H1 (cell line): ENCODE measurements at regions not wholly inside any gene's neighbourhood (a gene's known extent, or its start where the extent isn't known, plus 50 kb on each side); places are given as distances from the start of the nearest gene placed in this dataset.

Source experiments
- CTCF ChIA-PET: fragments of 300-600 bp; sonication (Branson Sonifier 250); formaldehyde crosslinking; loops from one replicate; lab custom pipeline; 2021; ENCODE audit not compliant: partially characterized antibody; lab: Charles Lee
- POLR2A ChIA-PET: fragments of 300-600 bp; sonication (Branson Sonifier 250); formaldehyde crosslinking; loops from one replicate; lab custom pipeline; 2021; ENCODE audit warnings: inconsistent platforms; ENCODE audit not compliant: partially characterized antibody; lab: Charles Lee
- DNase-seq, 2 experiments: peaks; one replicate each; pipeline versions ENCODE4 v3.0.0 to v3.0.0-alpha.2; 2010 to 2022; ENCODE audit warnings: low spot score in 2 of 2, low read depth in 1 of 2, mixed read lengths in 1 of 2
- FAIRE-seq: peaks from 2 replicates; lab custom pipeline; 2011; peaks lifted over from hg19 to GRCh38; lab: Jason Lieb, UNC
- H2AFZ ChIP-seq: 2 replicates; pipeline ENCODE4 v1.8.1; 2012; ENCODE audit warnings: low read length, inconsistent platforms
- H2AK5ac ChIP-seq: 2 replicates; pipeline ENCODE4 v1.6.1; 2013; ENCODE audit warnings: low read depth, low read length
- H2BK120ac ChIP-seq: replicated peaks from 2 replicates; pipeline ENCODE3; 2013; ENCODE audit warnings: low read depth, low read length, inconsistent platforms
- H2BK12ac ChIP-seq: 2 replicates; pipeline ENCODE4 v1.6.1; 2013; ENCODE audit warnings: low read depth, low read length
- H2BK15ac ChIP-seq: 2 replicates; pipeline ENCODE4 v1.6.1; 2013; ENCODE audit warnings: low read length
- H2BK20ac ChIP-seq: 2 replicates; pipeline ENCODE4 v1.6.1; 2013; ENCODE audit warnings: low read length
- H2BK5ac ChIP-seq: 2 replicates; pipeline ENCODE4 v1.6.1; 2013; ENCODE audit warnings: low read depth, low read length
- H3K14ac ChIP-seq: 2 replicates; pipeline ENCODE4 v1.6.1; 2013; ENCODE audit warnings: inconsistent platforms; ENCODE audit not compliant: insufficient read length
- H3K18ac ChIP-seq: 2 replicates; pipeline ENCODE4 v1.6.1; 2013; ENCODE audit warnings: low read length; ENCODE audit errors: extremely low read depth
- H3K23ac ChIP-seq: 2 replicates; pipeline ENCODE4 v1.6.1; 2013; ENCODE audit warnings: inconsistent platforms; ENCODE audit not compliant: insufficient read length
- H3K23me2 ChIP-seq: 2 replicates; pipeline ENCODE4 v1.6.1; 2013; ENCODE audit warnings: low read depth, low read length
- H3K27ac ChIP-seq: 2 replicates; pipeline ENCODE4 v1.6.1; 2011; ENCODE audit warnings: low read depth, low read length, inconsistent platforms
- H3K27me3 ChIP-seq, 4 experiments: replicated peaks in 1 of 4; 1 replicate in 1 of 4; 2 replicates in 3 of 4; pipeline versions ENCODE4 v1.6.1 to v1.8.1; 2011 to 2013; ENCODE audit warnings: low read length in 3 of 4, mild to moderate bottlenecking in 3 of 4, inconsistent platforms in 2 of 4, mixed read lengths in 2 of 4, moderate library complexity in 1 of 4; ENCODE audit not compliant: control insufficient read depth in 3 of 4, insufficient read depth in 3 of 4; ENCODE audit errors: extremely low read depth in 1 of 4
- H3K36me3 ChIP-seq, 4 experiments: 2 replicates each; pipeline versions ENCODE4 v1.6.1 to v1.8.1; 2011 to 2013; ENCODE audit warnings: mild to moderate bottlenecking in 4 of 4, low read length in 3 of 4, moderate library complexity in 2 of 4, control low read depth in 1 of 4, inconsistent platforms in 1 of 4; ENCODE audit not compliant: insufficient read depth in 4 of 4, control insufficient read depth in 2 of 4
- H3K4ac ChIP-seq: replicated peaks from 2 replicates; pipeline ENCODE3; 2013; ENCODE audit warnings: low read length, low read depth, mixed read lengths, inconsistent platforms; ENCODE audit not compliant: insufficient read length
- H3K4me1 ChIP-seq, 4 experiments: replicated peaks in 1 of 4; 1 replicate in 1 of 4; 2 replicates in 3 of 4; pipeline versions ENCODE4 v1.6.1 to v1.8.1; 2011 to 2013; ENCODE audit warnings: low read length in 3 of 4, inconsistent platforms in 2 of 4, mixed read lengths in 1 of 4; ENCODE audit not compliant: insufficient read depth in 4 of 4, control insufficient read depth in 3 of 4
- H3K4me2 ChIP-seq, 2 experiments: 2 replicates each; pipeline versions ENCODE4 v1.6.1 to v1.8.1; 2011 to 2013; ENCODE audit warnings: low read depth in 2 of 2, low read length in 2 of 2, control low read depth in 1 of 2, inconsistent platforms in 1 of 2, mild to moderate bottlenecking in 1 of 2; ENCODE audit not compliant: insufficient read depth in 1 of 2
- H3K4me3 ChIP-seq, 4 experiments: fragments of 200-600, 300-600 bp in 1 of 4; sonication (generic), shearing (Covaris generic), sonication (Bioruptor Twin) in 1 of 4; 2 replicates each; pipeline versions ENCODE4 v1.5.1 to v1.8.1; 2011 to 2016; ENCODE audit warnings: low read length in 4 of 4, low read depth in 3 of 4, control low read depth in 2 of 4, inconsistent platforms in 2 of 4, mild to moderate bottlenecking in 2 of 4, mixed read lengths in 1 of 4, moderate library complexity in 1 of 4; ENCODE audit not compliant: insufficient read depth in 2 of 4; ENCODE audit errors: extremely low read depth in 1 of 4
- H3K56ac ChIP-seq: replicated peaks from 2 replicates; pipeline ENCODE3; 2013; ENCODE audit warnings: low read depth, mild to moderate bottlenecking, mixed read lengths, low read length, inconsistent platforms; ENCODE audit not compliant: insufficient read length
- H3K79me1 ChIP-seq: 2 replicates; pipeline ENCODE4 v1.6.1; 2013; ENCODE audit warnings: low read depth, low read length, control low read depth
- H3K79me2 ChIP-seq, 2 experiments: 2 replicates each; pipeline versions ENCODE4 v1.6.1 to v1.8.1; 2012 to 2013; ENCODE audit warnings: low read length in 2 of 2, mild to moderate bottlenecking in 2 of 2, inconsistent platforms in 1 of 2; ENCODE audit not compliant: insufficient read depth in 2 of 2, control insufficient read depth in 1 of 2
- H3K9ac ChIP-seq, 4 experiments: replicated peaks in 1 of 4; 1 replicate in 1 of 4; 2 replicates in 3 of 4; pipeline versions ENCODE4 v1.6.1 to v1.8.1; 2011 to 2013; ENCODE audit warnings: low read depth in 3 of 4, low read length in 3 of 4, control low read depth in 2 of 4, mild to moderate bottlenecking in 2 of 4, moderate library complexity in 2 of 4, inconsistent platforms in 1 of 4; ENCODE audit errors: extremely low read depth in 1 of 4
- H3K9me3 ChIP-seq, 2 experiments: 2 replicates each; pipeline versions ENCODE4 v1.6.1 to v1.8.1; 2012 to 2013; ENCODE audit warnings: mild to moderate bottlenecking in 2 of 2, moderate library complexity in 2 of 2, control low read depth in 1 of 2, inconsistent platforms in 1 of 2, low read depth in 1 of 2, low read length in 1 of 2, mixed read lengths in 1 of 2; ENCODE audit not compliant: insufficient read depth in 2 of 2
- H4K20me1 ChIP-seq, 2 experiments: replicated peaks in 1 of 2; 2 replicates each; pipeline versions ENCODE3 to v1.8.1; 2011 to 2013; ENCODE audit warnings: inconsistent platforms in 2 of 2, low read length in 2 of 2, mild to moderate bottlenecking in 1 of 2; ENCODE audit not compliant: insufficient read depth in 2 of 2, control insufficient read depth in 1 of 2
- H4K5ac ChIP-seq: 2 replicates; pipeline ENCODE4 v1.6.1; 2013; ENCODE audit warnings: low read length, low read depth, mixed read lengths, inconsistent platforms; ENCODE audit not compliant: insufficient read length
- H4K8ac ChIP-seq: 2 replicates; pipeline ENCODE4 v1.8.0; 2013; ENCODE audit warnings: mild to moderate bottlenecking, moderate library complexity, low read length, inconsistent platforms; ENCODE audit not compliant: insufficient read depth; ENCODE audit errors: extremely low read depth
- H4K91ac ChIP-seq: replicated peaks from 2 replicates; pipeline ENCODE3; 2013; ENCODE audit warnings: low read length, mixed read lengths, inconsistent platforms; ENCODE audit not compliant: insufficient read length
- EZH2 ChIP-seq: fragments of 200-600 bp; sonication (generic); IDR thresholded peaks from 2 replicates; pipeline ENCODE4 v1.7.1; 2012; ENCODE audit warnings: low read depth, mild to moderate bottlenecking, moderate library complexity, low read length, inconsistent platforms; ENCODE audit not compliant: severe bottlenecking
- HDAC2 ChIP-seq, 2 experiments: fragments of 300-600 bp in 1 of 2; sonication (generic) in 1 of 2; IDR thresholded peaks; 2 replicates each; pipeline ENCODE4 v1.6.1; 2011 to 2012; ENCODE audit warnings: low read depth in 2 of 2, low read length in 2 of 2, mild to moderate bottlenecking in 2 of 2, moderate library complexity in 2 of 2, borderline replicate concordance in 1 of 2, inconsistent platforms in 1 of 2
- KDM5A ChIP-seq: fragments of 200-600 bp; IDR thresholded peaks from 2 replicates; pipeline ENCODE4 v1.7.1; 2012; ENCODE audit warnings: mild to moderate bottlenecking, low read length, inconsistent platforms, mixed read lengths
- POLR2A ChIP-seq, 2 experiments: IDR thresholded peaks; 1 replicate in 1 of 2; 2 replicates in 1 of 2; pipeline ENCODE4 v1.6.1; 2011; ENCODE audit warnings: low read depth in 2 of 2, low read length in 2 of 2, mild to moderate bottlenecking in 2 of 2; ENCODE audit errors: control extremely low read depth in 1 of 2
- RAD21 ChIP-seq, 2 experiments: IDR thresholded peaks in 1 of 2; conservative IDR thresholded peaks in 1 of 2; 2 replicates each; pipeline ENCODE4 v1.6.1; 2011; ENCODE audit warnings: low read depth in 2 of 2, low read length in 2 of 2, improper control_type of control experiment in 1 of 2, inconsistent platforms in 1 of 2, mild to moderate bottlenecking in 1 of 2, moderate library complexity in 1 of 2
- RBBP5 ChIP-seq: IDR thresholded peaks from 2 replicates; pipeline ENCODE4 v1.7.1; 2012; ENCODE audit warnings: low read depth, mild to moderate bottlenecking, inconsistent platforms, low read length, moderate library complexity, borderline replicate concordance
- RFX5 ChIP-seq: IDR thresholded peaks from 2 replicates; pipeline ENCODE4 v1.6.1; 2011; ENCODE audit warnings: low read depth, low read length, improper control_type of control experiment, borderline replicate concordance
- SIN3A ChIP-seq, 2 experiments: IDR thresholded peaks in 1 of 2; conservative IDR thresholded peaks in 1 of 2; 2 replicates each; pipeline ENCODE4 v1.6.1; 2011 to 2012; ENCODE audit warnings: low read length in 2 of 2, improper control_type of control experiment in 1 of 2, low read depth in 1 of 2, mild to moderate bottlenecking in 1 of 2
- SRF ChIP-seq: IDR thresholded peaks from 2 replicates; pipeline ENCODE4 v1.6.1; 2011; ENCODE audit warnings: mild to moderate bottlenecking, low read depth, low read length, moderate library complexity
- TAF1 ChIP-seq: IDR thresholded peaks from 2 replicates; pipeline ENCODE4 v1.6.1; 2011; ENCODE audit warnings: mild to moderate bottlenecking, low read depth, low read length
- TBP ChIP-seq: IDR thresholded peaks from 2 replicates; pipeline ENCODE4 v1.6.1; 2011; ENCODE audit warnings: low read depth, low read length, improper control_type of control experiment
- TCF12 ChIP-seq: IDR thresholded peaks from 2 replicates; pipeline ENCODE4 v1.6.1; 2011; ENCODE audit warnings: low read depth, mild to moderate bottlenecking, low read length
- WGBS, 2 experiments: shearing (Covaris generic) in 1 of 2; methylation state at CpG; one replicate each; pipeline versions ENCODE4 v1.1.6 to v1.1.7; 2013 to 2015; ENCODE audit warnings: low lambda C conversion rate in 2 of 2, mixed read lengths in 2 of 2, inconsistent platforms in 1 of 2, low coverage in 1 of 2, missing lambda C conversion rate in 1 of 2; ENCODE audit not compliant: insufficient replicate concordance in 2 of 2, insufficient coverage in 1 of 2, insufficient read length in 1 of 2; ENCODE audit errors: extremely low coverage in 1 of 2, missing lambda C conversion rate in 1 of 2; 5-methylcytosine and 5-hydroxymethylcytosine counted together
- TF ChIP-seq, protein P1 (sequence below): IDR thresholded peaks from 2 replicates; pipeline ENCODE4 v1.6.1; 2011; ENCODE audit warnings: low read depth, mild to moderate bottlenecking, low read length; ENCODE audit not compliant: insufficient read depth

DNA sequence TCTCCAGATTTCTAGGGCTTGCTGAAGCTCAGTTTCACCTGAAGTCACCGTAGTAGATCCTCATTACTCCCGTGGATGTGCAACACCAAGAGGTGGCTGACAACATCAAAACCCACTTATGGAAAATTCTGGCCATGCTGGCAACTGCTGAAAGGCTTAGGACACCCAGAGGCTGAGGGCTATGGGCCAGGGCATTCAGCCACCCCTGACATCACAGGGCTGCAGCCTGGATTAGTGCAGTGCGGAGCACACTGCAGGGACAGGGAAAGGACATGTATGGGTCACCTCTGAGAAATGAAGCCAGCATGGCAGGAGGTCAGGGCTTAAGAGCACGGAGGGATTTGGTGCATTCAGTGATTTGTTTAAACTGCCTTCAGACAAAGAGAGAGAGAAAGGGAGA lies 300.6 kb downstream of the TDRD15 start:
- CTCF ChIA-PET = interaction anchor here (3.0 kb wide), 1 partner anchor 30 kb away, joined by 13 read pairs; no protein-coding TSS in a partner anchor
- no peak overlapping the region for H3K9ac ChIP-seq
- no peak overlapping the region for H2BK12ac ChIP-seq
- H2AK5ac ChIP-seq = no peak overlapping the region
- no peak overlapping the region for H4K8ac ChIP-seq
- H3K14ac ChIP-seq = no peak overlapping the region
- no peaks in the 10 kb centered on the region for H3K27me3 ChIP-seq
- H2BK20ac ChIP-seq = no peak overlapping the region
- H3K23ac ChIP-seq = no peak overlapping the region
- H2AFZ ChIP-seq = no peak overlapping the region
- no peak overlapping the region for H4K5ac ChIP-seq
- no peak overlapping the region for H4K91ac ChIP-seq
- no peaks in the 10 kb centered on the region for H3K9me3 ChIP-seq
- no peaks in the 10 kb centered on the region for H3K36me3 ChIP-seq
- no peak overlapping the region for H3K4me2 ChIP-seq
- no peak overlapping the region for H3K4me3 ChIP-seq
- no peaks in the 10 kb centered on the region for H3K4me1 ChIP-seq
- DNase-seq = no peak
- no peak overlapping the region for H3K18ac ChIP-seq
- H2BK15ac ChIP-seq = no peak overlapping the region
- H4K20me1 ChIP-seq = no peaks in the 10 kb centered on the region
- no peaks in the 10 kb centered on the region for H3K79me1 ChIP-seq
- no peak for FAIRE-seq
- no peak overlapping the region for H3K27ac ChIP-seq
- WGBS, 2 experiments = 92% methylated on average over 4 of the region's 4 CpGs; no CpG with 5 or more reads in 1 of the 2 experiments
- no peak overlapping the region for H3K56ac ChIP-seq
- peaks cover 3% of the 10 kb centered on the region; the same call in 1 of the 2 replicates for H3K23me2 ChIP-seq
- no peak overlapping the region for H2BK120ac ChIP-seq
- no peaks in the 10 kb centered on the region for H3K79me2 ChIP-seq
- POLR2A ChIA-PET = no interaction called here
- no peak overlapping the region for H2BK5ac ChIP-seq
- no peak overlapping the region for H3K4ac ChIP-seq
- TF ChIP-seq HDAC2 (IDR thresholded peaks at IDR 0.05; ENCODE audit: borderline replicate concordance in 1 of 2, low read depth in 2 of 2, low read length in 2 of 2) (no peak), EZH2 (no peak), POLR2A (IDR thresholded peaks at IDR 0.05; ENCODE audit: control extremely low read depth in 1 of 2, low read depth in 2 of 2, low read length in 2 of 2) (no peak), TCF12 (no peak), TAF1 (no peak), RFX5 (no peak), SIN3A (conservative IDR thresholded peaks at IDR 0.05 in 1 of 2, IDR thresholded peaks at IDR 0.05 in 1 of 2; ENCODE audit: low read depth in 1 of 2, low read length in 2 of 2) (no peak), RAD21 (IDR thresholded peaks at IDR 0.05 in 1 of 2, conservative IDR thresholded peaks at IDR 0.05 in 1 of 2; ENCODE audit: low read depth in 2 of 2, low read length in 2 of 2) (no peak), SRF (no peak), TBP (no peak), RBBP5 (no peak), KDM5A (no peak)
- TF ChIP-seq, protein P1, sequence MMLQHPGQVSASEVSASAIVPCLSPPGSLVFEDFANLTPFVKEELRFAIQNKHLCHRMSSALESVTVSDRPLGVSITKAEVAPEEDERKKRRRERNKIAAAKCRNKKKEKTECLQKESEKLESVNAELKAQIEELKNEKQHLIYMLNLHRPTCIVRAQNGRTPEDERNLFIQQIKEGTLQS = no peak
